HL-60 (cell line): ENCODE measurements at regions not wholly inside any gene's neighbourhood (a gene's known extent, or its start where the extent isn't known, plus 50 kb on each side); places are given as distances from the start of the nearest gene placed in this dataset.

Experiments
- DNase-seq, 2 experiments: peaks; one replicate each; pipeline ENCODE4 v3.0.0-alpha.2; 2010 to 2020; ENCODE audit warnings: low read depth in 1 of 2, low spot score in 1 of 2
- H3K27ac ChIP-seq: fragments of 250-450 bp; sonication (Bioruptor Pico); replicated peaks from 2 replicates; pipeline ENCODE4 v1.5.1; 2020; ENCODE audit warnings: mild to moderate bottlenecking, moderate library complexity
- H3K27me3 ChIP-seq: fragments of 250-450 bp; sonication (Bioruptor Pico); 2 replicates; pipeline ENCODE4 v1.5.1; 2021; ENCODE audit warnings: mild to moderate bottlenecking, moderate library complexity; ENCODE audit not compliant: insufficient read depth, poor library complexity, severe bottlenecking
- H3K4me3 ChIP-seq: replicated peaks from 2 replicates; pipeline ENCODE4 v1.5.1; 2011; ENCODE audit warnings: mild to moderate bottlenecking, control low read depth, low read length; ENCODE audit not compliant: insufficient read depth
- CTCF ChIP-seq: IDR thresholded peaks from one replicate; pipeline ENCODE4 v1.5.1; 2011; ENCODE audit warnings: low read length, control low read depth, inconsistent platforms; ENCODE audit not compliant: insufficient read depth
- GABPA ChIP-seq: IDR thresholded peaks from 2 replicates; pipeline ENCODE4 v1.6.1; 2012; ENCODE audit warnings: low read depth
- POLR2AphosphoS5 ChIP-seq: IDR thresholded peaks from 2 replicates; pipeline ENCODE4 v1.6.1; 2012; ENCODE audit warnings: low read depth
- REST ChIP-seq: IDR thresholded peaks from 2 replicates; pipeline ENCODE4 v1.6.1; 2012; ENCODE audit warnings: low read depth; ENCODE audit not compliant: insufficient replicate concordance
- SPI1 ChIP-seq: IDR thresholded peaks from 2 replicates; pipeline ENCODE4 v1.6.1; 2012; ENCODE audit warnings: low read depth, mild to moderate bottlenecking, borderline replicate concordance

- DNase-seq, result no peak
- TF ChIP-seq POLR2AphosphoS5, result no peak
- TF ChIP-seq REST, result no peak
- no peak for TF ChIP-seq SPI1
- TF ChIP-seq CTCF, result no peak
- TF ChIP-seq GABPA, result no peak
- no peak overlapping the region for H3K4me3 ChIP-seq
Measured at GRCh38 chr15:96501362-96501761, 170.9 kb downstream of the NR2F2 start.

GRCh38 chr15:96502196-96502595, 171.7 kb downstream of the NR2F2 start:
- H3K4me3 ChIP-seq, result no peak overlapping the region
- no peak overlapping the region for H3K27ac ChIP-seq
- H3K27me3 ChIP-seq, result no peaks in the 10 kb centered on the region
- no peak for DNase-seq
- no peak for TF ChIP-seq POLR2AphosphoS5
- TF ChIP-seq REST, result no peak
- no peak for TF ChIP-seq CTCF
- TF ChIP-seq GABPA, result no peak
- TF ChIP-seq SPI1, result no peak

More at GRCh38 chr15:96501362-96501761, 170.9 kb downstream of the NR2F2 start:
- H3K27me3 ChIP-seq, result no peaks in the 10 kb centered on the region
- H3K27ac ChIP-seq, result no peak overlapping the region

GRCh38 chr15:96503276-96503675, 172.8 kb downstream of the NR2F2 start:
- DNase-seq, result peak; percentile 49 to 63
- Histone ChIP-seq H3K27me3 (no peaks in the 10 kb centered on the region), H3K4me3 (no peak overlapping the region), H3K27ac (no peak overlapping the region)
- no peak for TF ChIP-seq CTCF
- no peak for TF ChIP-seq GABPA
- TF ChIP-seq POLR2AphosphoS5, result no peak
- peak; percentile 82 for TF ChIP-seq SPI1
- TF ChIP-seq REST, result no peak
